ENCODE measurements at regions not wholly inside any gene's neighbourhood (a gene's known extent, or its start where the extent isn't known, plus 50 kb on each side); places are given as distances from the start of the nearest gene placed in this dataset.

- H3K4me1 ChIP-seq (ENCODE audit: insufficient read depth): peaks cover 3% of the 10 kb centered on the region; the same call in 1 of the 2 replicates
- no peaks in the 10 kb centered on the region for H3K79me2 ChIP-seq (replicated peaks; ENCODE audit: insufficient read depth)
- H3K4me2 ChIP-seq: no peak overlapping the region
- H3K4me1 Mint-ChIP-seq: peaks cover 14% of the 10 kb centered on the region; the same call in 2 of the 3 replicates
- no peaks in the 10 kb centered on the region for H3F3A ChIP-seq (replicated peaks; ENCODE audit: low read depth)
- ATAC-seq (no peak), DNase-seq (ENCODE audit: low spot score) (no peak)
- no peak for TF ChIP-seq JUNB (IDR thresholded peaks at IDR 0.05; ENCODE audit: unreplicated experiment)
- TF ChIP-seq, protein P1, sequence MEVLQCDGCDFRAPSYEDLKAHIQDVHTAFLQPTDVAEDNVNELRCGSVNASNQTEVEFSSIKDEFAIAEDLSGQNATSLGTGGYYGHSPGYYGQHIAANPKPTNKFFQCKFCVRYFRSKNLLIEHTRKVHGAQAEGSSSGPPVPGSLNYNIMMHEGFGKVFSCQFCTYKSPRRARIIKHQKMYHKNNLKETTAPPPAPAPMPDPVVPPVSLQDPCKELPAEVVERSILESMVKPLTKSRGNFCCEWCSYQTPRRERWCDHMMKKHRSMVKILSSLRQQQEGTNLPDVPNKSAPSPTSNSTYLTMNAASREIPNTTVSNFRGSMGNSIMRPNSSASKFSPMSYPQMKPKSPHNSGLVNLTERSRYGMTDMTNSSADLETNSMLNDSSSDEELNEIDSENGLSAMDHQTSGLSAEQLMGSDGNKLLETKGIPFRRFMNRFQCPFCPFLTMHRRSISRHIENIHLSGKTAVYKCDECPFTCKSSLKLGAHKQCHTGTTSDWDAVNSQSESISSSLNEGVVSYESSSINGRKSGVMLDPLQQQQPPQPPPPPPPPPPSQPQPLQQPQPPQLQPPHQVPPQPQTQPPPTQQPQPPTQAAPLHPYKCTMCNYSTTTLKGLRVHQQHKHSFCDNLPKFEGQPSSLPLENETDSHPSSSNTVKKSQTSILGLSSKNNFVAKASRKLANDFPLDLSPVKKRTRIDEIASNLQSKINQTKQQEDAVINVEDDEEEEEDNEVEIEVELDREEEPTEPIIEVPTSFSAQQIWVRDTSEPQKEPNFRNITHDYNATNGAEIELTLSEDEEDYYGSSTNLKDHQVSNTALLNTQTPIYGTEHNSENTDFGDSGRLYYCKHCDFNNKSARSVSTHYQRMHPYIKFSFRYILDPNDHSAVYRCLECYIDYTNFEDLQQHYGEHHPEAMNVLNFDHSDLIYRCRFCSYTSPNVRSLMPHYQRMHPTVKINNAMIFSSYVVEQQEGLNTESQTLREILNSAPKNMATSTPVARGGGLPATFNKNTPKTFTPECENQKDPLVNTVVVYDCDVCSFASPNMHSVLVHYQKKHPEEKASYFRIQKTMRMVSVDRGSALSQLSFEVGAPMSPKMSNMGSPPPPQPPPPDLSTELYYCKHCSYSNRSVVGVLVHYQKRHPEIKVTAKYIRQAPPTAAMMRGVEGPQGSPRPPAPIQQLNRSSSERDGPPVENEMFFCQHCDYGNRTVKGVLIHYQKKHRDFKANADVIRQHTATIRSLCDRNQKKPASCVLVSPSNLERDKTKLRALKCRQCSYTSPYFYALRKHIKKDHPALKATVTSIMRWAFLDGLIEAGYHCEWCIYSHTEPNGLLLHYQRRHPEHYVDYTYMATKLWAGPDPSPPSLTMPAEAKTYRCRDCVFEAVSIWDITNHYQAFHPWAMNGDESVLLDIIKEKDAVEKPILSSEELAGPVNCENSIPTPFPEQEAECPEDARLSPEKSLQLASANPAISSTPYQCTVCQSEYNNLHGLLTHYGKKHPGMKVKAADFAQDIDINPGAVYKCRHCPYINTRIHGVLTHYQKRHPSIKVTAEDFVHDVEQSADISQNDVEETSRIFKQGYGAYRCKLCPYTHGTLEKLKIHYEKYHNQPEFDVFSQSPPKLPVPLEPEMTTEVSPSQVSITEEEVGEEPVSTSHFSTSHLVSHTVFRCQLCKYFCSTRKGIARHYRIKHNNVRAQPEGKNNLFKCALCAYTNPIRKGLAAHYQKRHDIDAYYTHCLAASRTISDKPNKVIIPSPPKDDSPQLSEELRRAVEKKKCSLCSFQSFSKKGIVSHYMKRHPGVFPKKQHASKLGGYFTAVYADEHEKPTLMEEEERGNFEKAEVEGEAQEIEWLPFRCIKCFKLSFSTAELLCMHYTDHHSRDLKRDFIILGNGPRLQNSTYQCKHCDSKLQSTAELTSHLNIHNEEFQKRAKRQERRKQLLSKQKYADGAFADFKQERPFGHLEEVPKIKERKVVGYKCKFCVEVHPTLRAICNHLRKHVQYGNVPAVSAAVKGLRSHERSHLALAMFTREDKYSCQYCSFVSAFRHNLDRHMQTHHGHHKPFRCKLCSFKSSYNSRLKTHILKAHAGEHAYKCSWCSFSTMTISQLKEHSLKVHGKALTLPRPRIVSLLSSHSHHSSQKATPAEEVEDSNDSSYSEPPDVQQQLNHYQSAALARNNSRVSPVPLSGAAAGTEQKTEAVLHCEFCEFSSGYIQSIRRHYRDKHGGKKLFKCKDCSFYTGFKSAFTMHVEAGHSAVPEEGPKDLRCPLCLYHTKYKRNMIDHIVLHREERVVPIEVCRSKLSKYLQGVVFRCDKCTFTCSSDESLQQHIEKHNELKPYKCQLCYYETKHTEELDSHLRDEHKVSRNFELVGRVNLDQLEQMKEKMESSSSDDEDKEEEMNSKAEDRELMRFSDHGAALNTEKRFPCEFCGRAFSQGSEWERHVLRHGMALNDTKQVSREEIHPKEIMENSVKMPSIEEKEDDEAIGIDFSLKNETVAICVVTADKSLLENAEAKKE (CRISPR knock-in tag; IDR thresholded peaks at IDR 0.05): no peak
- no peaks in the 10 kb centered on the region for H3K9me3 Mint-ChIP-seq
- H3K36me3 Mint-ChIP-seq (ENCODE audit: low read depth): no peaks in the 10 kb centered on the region
- H4K20me1 ChIP-seq (replicated peaks; ENCODE audit: insufficient read depth): no peaks in the 10 kb centered on the region
- H3K36me3 ChIP-seq (ENCODE audit: insufficient read depth): no peaks in the 10 kb centered on the region
- H3K4me3 ChIP-seq: no peak overlapping the region
- peaks cover 5% of the 10 kb centered on the region for H3K27me3 Mint-ChIP-seq (ENCODE audit: insufficient read depth, low read depth, poor library complexity)
- no peak overlapping the region for H3K4me3 Mint-ChIP-seq
- no peak overlapping the region for H3K27ac Mint-ChIP-seq
- peaks cover 6% of the 10 kb centered on the region; the same call in 1 of the 2 replicates for H3K9me2 ChIP-seq (ENCODE audit: insufficient read depth)
- H3K27ac ChIP-seq (ENCODE audit: low read depth): no peak overlapping the region
- no peak overlapping the region for H2AFZ ChIP-seq
- no peaks in the 10 kb centered on the region for H3K27me3 ChIP-seq (ENCODE audit: insufficient read depth)
Measured at GRCh38 chr12:93018610-93019009, 89.5 kb upstream of the EEA1 start.

- H3K4me2 ChIP-seq: no peak overlapping the region
- H3K4me1 ChIP-seq (ENCODE audit: insufficient read depth): peaks cover 3% of the 10 kb centered on the region; the same call in 1 of the 2 replicates
- Mint-ChIP-seq H3K9me3 (no peaks in the 10 kb centered on the region), H3K27me3 (ENCODE audit: insufficient read depth, low read depth, poor library complexity) (peaks cover 3% of the 10 kb centered on the region), H3K27ac (no peak overlapping the region), H3K36me3 (ENCODE audit: low read depth) (no peaks in the 10 kb centered on the region), H3K4me3 (no peak overlapping the region), H3K4me1 (peaks cover 14% of the 10 kb centered on the region; the same call in 2 of the 3 replicates)
- no peaks in the 10 kb centered on the region for H3K27me3 ChIP-seq (ENCODE audit: insufficient read depth)
- DNase-seq (ENCODE audit: low spot score) (no peak), ATAC-seq (no peak)
- no peaks in the 10 kb centered on the region for H3F3A ChIP-seq (replicated peaks; ENCODE audit: low read depth)
- H3K4me3 ChIP-seq: no peak overlapping the region
- H4K20me1 ChIP-seq (replicated peaks; ENCODE audit: insufficient read depth): no peaks in the 10 kb centered on the region
- no peak overlapping the region for H3K27ac ChIP-seq (ENCODE audit: low read depth)
- H3K79me2 ChIP-seq (replicated peaks; ENCODE audit: insufficient read depth): no peaks in the 10 kb centered on the region
- H3K36me3 ChIP-seq (ENCODE audit: insufficient read depth): no peaks in the 10 kb centered on the region
- no peak overlapping the region; the same call in 1 of the 2 replicates for H2AFZ ChIP-seq
- H3K9me2 ChIP-seq (ENCODE audit: insufficient read depth): peaks cover 6% of the 10 kb centered on the region; the same call in 1 of the 2 replicates
- TF ChIP-seq EZH2phosphoT487 (IDR thresholded peaks at IDR 0.05; ENCODE audit: unreplicated experiment) (no peak), ZNF114 (CRISPR knock-in tag; IDR thresholded peaks at IDR 0.05) (no peak), POLR2AphosphoS5 (IDR thresholded peaks at IDR 0.05; ENCODE audit: low read depth) (no peak), NANOG (IDR thresholded peaks at IDR 0.05; ENCODE audit: borderline replicate concordance) (no peak)
- TF ChIP-seq, protein P1 (CRISPR knock-in tag; IDR thresholded peaks at IDR 0.05): no peak
Measured at GRCh38 chr12:93019212-93019927, 90.3 kb upstream of the EEA1 start.
